ENCODE measurements at regions not wholly inside any gene's neighbourhood (a gene's known extent, or its start where the extent isn't known, plus 50 kb on each side); places are given as distances from the start of the nearest gene placed in this dataset.

DNA sequence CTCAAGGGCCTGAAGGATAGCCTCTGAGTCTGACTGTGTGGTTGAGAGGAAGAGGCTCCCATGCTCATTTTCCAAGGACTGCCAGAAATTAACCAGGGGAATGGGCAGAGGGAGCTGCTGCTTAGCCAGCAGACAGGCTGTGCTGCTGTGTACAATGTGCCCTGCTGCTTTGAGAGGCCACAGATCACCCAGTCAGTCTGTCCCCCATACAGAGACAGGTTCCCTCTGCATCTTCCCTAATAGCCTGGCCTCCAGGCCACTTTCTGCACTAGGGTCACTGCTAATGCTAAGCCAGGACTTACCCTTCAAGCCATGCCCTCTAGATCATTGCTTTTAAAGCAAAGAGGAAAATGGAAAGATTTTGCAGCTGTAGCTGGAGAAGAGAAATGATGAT, 341.1 kb downstream of the CYRIA start:
- no peak overlapping the region for H3K4me3 Mint-ChIP-seq
- Histone ChIP-seq H2BK120ac (ENCODE audit: low read depth, low read length, poor library complexity, severe bottlenecking) (no peak overlapping the region), H4K5ac (ENCODE audit: insufficient read length, low read depth, low read length) (no peak overlapping the region), H3K4ac (ENCODE audit: low read depth, low read length) (no peak overlapping the region), H2BK20ac (ENCODE audit: low read depth, low read length, poor library complexity, severe bottlenecking) (no peak overlapping the region), H2AK5ac (ENCODE audit: insufficient read length, low read length) (no peak overlapping the region), H2BK12ac (ENCODE audit: insufficient read length, low read depth, low read length) (no peak overlapping the region), H2AFZ (ENCODE audit: low read length) (no peak overlapping the region), H4K8ac (replicated peaks; ENCODE audit: insufficient read length, low read depth, low read length) (no peak overlapping the region), H4K20me1 (ENCODE audit: control insufficient read depth, insufficient read depth, insufficient read length) (no peaks in the 10 kb centered on the region), H3K56ac (ENCODE audit: insufficient read length, low read depth, low read length) (no peak overlapping the region), H3K9me3 (ENCODE audit: control insufficient read depth, low read depth, low read length) (no peaks in the 10 kb centered on the region), H4K91ac (ENCODE audit: insufficient read length, low read depth, low read length) (no peak overlapping the region), H3K18ac (ENCODE audit: insufficient read length, low read depth, low read length) (no peak overlapping the region), H3K79me1 (ENCODE audit: insufficient read depth, low read depth, low read length, poor library complexity, severe bottlenecking) (no peaks in the 10 kb centered on the region), H3K27me3 (ENCODE audit: insufficient read depth, low read length) (no peaks in the 10 kb centered on the region), H3K79me2 (ENCODE audit: insufficient read depth, low read length) (no peaks in the 10 kb centered on the region), H3K23ac (ENCODE audit: insufficient read length, low read depth, low read length) (no peak overlapping the region), H3K27ac (ENCODE audit: insufficient read length, low read depth, low read length) (no peak overlapping the region), H3K9ac (ENCODE audit: extremely low read depth, insufficient read length, low read length) (no peak overlapping the region), H3K23me2 (ENCODE audit: insufficient read length, low read depth, low read length, poor library complexity, severe bottlenecking) (no peaks in the 10 kb centered on the region), H3K14ac (ENCODE audit: insufficient read depth, low read length) (no peak overlapping the region; the same call in 1 of the 2 replicates), H3K4me1 (ENCODE audit: insufficient read depth, low read length) (no peaks in the 10 kb centered on the region; the same call in 1 of the 2 replicates), H2BK5ac (ENCODE audit: insufficient read length, low read length) (no peak overlapping the region), H3T11ph (ENCODE audit: low read length) (no peak overlapping the region), H2BK15ac (ENCODE audit: low read depth, low read length) (no peak overlapping the region), H3K4me2 (ENCODE audit: insufficient read depth, insufficient read length, low read length) (no peak overlapping the region)
- no peaks in the 10 kb centered on the region for H3K9me3 Mint-ChIP-seq
- peaks cover 25% of the 10 kb centered on the region for H3K27me3 Mint-ChIP-seq (ENCODE audit: low read depth)
- no peak for DNase-seq
- TF ChIP-seq, protein P1, sequence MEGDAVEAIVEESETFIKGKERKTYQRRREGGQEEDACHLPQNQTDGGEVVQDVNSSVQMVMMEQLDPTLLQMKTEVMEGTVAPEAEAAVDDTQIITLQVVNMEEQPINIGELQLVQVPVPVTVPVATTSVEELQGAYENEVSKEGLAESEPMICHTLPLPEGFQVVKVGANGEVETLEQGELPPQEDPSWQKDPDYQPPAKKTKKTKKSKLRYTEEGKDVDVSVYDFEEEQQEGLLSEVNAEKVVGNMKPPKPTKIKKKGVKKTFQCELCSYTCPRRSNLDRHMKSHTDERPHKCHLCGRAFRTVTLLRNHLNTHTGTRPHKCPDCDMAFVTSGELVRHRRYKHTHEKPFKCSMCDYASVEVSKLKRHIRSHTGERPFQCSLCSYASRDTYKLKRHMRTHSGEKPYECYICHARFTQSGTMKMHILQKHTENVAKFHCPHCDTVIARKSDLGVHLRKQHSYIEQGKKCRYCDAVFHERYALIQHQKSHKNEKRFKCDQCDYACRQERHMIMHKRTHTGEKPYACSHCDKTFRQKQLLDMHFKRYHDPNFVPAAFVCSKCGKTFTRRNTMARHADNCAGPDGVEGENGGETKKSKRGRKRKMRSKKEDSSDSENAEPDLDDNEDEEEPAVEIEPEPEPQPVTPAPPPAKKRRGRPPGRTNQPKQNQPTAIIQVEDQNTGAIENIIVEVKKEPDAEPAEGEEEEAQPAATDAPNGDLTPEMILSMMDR (conservative IDR thresholded peaks at IDR 0.05) = no peak
- H3K36me3 Mint-ChIP-seq (ENCODE audit: insufficient read depth in 1 of 3, low read depth in 3 of 3) = no peaks in the 10 kb centered on the region; a peak in 1 of 7 replicates
- H3K4me1 Mint-ChIP-seq = peaks cover 15 to 20% of the 10 kb centered on the region in 2 experiments
- H3K27ac Mint-ChIP-seq = no peak overlapping the region

All from H9 (cell line).